Peyer's patch (tissue), 4 donors: ENCODE measurements at regions not wholly inside any gene's neighbourhood (a gene's known extent, or its start where the extent isn't known, plus 50 kb on each side); places are given as distances from the start of the nearest gene placed in this dataset.

Experiments
- CTCF ChIP-seq, 6 experiments: fragments of 450-650 bp in 4 of 6; fragments of 200-600 bp in 2 of 6; sonication (generic) in 1 of 6; IDR thresholded peaks; one replicate each; pipeline ENCODE4 v1.5.1; 2017 to 2019; ENCODE audit warnings: antibody characterized with exemption in 6 of 6, mild to moderate bottlenecking in 3 of 6, moderate library complexity in 1 of 6
- POLR2A ChIP-seq, 2 donors: fragments of 450-650 bp; IDR thresholded peaks; one replicate each; pipeline ENCODE4 v1.5.1; 2017; ENCODE audit warnings: antibody characterized with exemption in 2 of 2, mild to moderate bottlenecking in 2 of 2, moderate library complexity in 2 of 2

DNA sequence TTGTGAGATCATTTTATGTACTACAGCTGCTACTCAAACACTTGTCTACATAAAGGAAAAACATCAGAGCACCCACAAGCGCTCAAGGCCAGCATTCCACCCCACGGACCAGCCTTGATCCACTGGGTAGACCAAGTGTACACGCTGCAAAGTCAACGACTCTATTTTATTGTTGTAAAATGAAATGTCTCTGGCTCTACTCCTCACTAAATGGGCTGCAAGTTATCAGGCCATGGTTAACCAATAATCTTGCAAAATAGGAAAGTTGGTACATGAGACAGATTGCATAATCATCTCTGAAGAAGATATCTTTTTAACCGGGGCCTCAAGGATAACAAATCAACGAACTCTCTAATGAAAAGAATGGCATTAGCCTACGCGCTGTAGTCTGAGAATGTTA lies 69.9 kb upstream of the FOXN3 start:
- TF ChIP-seq CTCF (IDR thresholded peaks at IDR 0.05), result no peak
- no peak for TF ChIP-seq POLR2A (IDR thresholded peaks at IDR 0.05)
